HG02840 (cell line): ENCODE measurements at regions not wholly inside any gene's neighbourhood (a gene's known extent, or its start where the extent isn't known, plus 50 kb on each side); places are given as distances from the start of the nearest gene placed in this dataset.
"Not testable (repeated sequence)": the region's sequence is repeated elsewhere in the genome, so short reads cannot be mapped to it uniquely, and the experiment has no call there.

Source experiments
- ATAC-seq: cut with Tn5 transposase; IDR thresholded peaks from one replicate; pipeline ENCODE4 v1.9.1; 2021; ENCODE audit warnings: mild to moderate bottlenecking, moderate library complexity, moderate number of reproducible peaks; ENCODE audit not compliant: unreplicated experiment, low FRiP score

DNA sequence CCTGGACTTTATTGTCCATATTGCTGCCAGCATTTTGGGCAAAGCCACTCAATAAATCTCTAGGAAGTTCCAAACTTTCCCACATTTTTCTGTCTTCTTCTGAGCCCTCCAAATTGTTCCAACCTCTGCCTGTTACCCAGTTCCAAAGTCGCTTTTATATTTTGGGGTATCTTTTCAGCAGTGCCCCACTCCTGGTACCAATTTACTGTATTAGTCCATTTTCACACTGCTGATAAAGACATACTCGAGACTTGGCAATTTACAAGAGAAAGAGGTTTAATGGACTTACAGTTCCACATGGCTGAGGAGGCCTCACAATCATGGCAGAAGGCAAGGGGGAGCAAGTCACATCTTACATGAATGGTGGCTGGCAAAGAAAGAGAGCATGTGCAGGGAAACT is 53.4 kb downstream of the AHSP start:
- not testable (repeated sequence) for ATAC-seq

- not testable (repeated sequence) for ATAC-seq
Observed at GRCh38 chr16:31601737-31602384, 74.2 kb downstream of the AHSP start.

DNA sequence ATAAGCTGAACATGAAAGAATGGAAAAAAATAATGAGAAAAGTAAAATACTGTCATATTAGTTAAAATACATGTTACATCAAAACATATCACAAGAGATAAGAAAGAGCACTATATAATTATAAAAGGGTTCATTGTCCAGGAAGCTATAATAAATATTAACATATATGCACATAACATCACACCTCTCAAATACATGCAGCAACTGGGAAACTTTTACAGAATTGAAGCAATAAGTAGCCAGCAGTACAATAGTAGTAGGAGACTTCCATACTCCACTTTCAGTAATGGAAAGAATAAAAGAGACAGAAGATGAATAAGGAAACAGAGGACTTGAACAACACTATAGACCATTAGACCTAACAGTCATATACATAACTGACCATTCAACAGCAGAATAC is 90.4 kb downstream of the AHSP start:
- ATAC-seq: no peak

GRCh38 chr16:31636433-31636832 is 108.7 kb downstream of the AHSP start:
- ATAC-seq: no peak

- no peak for ATAC-seq
Observed at GRCh38 chr16:31641279-31641678, 113.6 kb downstream of the AHSP start.

DNA sequence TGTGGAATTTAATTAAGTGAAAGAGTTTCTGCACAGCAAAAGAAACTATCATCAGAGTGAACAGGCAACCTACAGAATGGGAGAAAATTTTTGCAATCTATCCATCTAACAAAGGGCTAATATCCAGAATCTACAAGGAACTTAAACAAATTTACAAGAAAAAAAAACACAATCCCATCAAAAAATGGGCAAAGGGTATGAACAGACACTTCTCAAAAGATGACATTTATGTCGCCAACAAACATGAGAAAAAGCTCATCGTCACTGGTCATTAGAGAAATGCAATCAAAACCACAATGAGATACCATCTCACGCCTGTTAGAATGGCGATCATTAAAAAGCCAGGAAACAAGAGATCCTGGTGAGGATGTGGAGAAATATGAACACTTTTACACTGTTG is 128.0 kb downstream of the AHSP start:
- not testable (repeated sequence) for ATAC-seq

DNA sequence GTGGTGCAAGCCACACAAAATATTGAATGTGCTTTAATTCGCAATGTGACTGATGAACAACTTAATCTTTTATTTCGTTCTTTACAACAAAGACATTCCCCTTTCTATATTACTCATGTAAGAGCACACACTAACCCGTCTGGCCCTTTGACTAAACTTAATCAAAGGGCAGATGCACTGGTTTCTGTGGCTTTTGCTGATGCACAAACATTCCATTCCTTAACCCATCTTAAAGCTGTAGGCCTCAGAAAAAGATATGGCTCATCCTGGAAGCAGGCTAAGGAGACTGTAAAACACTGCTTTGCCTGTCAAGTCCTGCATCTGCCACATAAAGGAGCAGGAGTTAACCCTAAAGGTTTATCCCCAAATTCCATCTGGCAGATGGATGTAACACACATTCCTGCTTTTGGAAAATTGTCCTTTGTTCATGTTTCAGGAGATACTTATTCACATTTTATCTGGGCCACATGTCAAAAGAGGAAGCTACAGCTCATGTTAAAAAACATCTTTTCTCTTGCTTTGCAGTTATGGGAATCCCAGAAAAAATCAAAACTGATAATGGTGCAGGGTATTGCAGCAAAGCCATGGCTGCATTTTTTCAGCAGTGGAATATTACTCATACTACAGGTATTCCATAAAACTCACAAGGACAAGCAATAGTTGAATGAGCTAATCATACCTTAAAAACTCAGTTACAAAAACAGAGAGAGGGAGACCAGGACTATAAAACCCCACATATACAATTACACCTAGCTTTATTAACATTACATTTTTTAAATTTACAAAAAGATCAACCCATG is 137.2 kb downstream of the AHSP start:
- no peak for ATAC-seq

DNA sequence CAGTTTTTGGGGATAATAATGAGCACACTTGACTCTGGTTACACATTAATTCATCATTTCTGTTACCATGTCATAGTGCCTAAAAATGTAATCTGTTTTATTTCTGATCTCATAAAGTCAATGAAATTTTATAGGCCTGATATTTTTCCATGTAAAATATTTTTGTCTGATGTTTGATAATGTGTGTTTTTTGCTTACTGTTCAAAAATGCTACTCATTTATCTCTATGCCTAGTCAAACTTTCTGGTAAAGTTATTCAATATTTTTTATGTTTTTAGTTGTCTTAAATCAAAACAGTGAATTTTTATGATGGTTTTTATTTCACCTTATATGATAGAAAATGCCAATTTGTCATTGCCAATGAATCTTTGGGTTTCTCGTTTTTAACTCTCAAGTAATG is 147.0 kb downstream of the AHSP start:
- no peak for ATAC-seq

- no peak for ATAC-seq
Observed at GRCh38 chr16:31676731-31677130, 149.0 kb downstream of the AHSP start.

GRCh38 chr16:31678649-31679325 is 151.1 kb downstream of the AHSP start:
- ATAC-seq: no peak

DNA sequence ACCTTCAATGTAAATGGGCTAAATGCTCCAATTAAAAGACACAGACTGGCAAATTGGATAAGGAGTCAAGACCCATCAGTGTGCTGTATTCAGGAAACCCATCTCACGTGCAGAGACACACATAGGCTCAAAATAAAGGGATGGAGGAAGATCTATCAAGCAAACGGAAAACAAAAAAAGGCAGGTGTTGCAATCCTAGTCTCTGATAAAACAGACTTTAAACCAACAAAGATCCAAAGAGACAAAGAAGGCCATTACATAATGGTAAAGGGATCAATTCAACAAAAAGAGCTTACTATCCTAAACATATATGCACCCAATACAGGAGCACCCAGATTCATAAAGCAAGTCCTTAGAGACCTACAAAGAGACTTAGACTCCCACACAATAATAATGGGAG is 161.6 kb downstream of the AHSP start:
- not testable (repeated sequence) for ATAC-seq

GRCh38 chr16:31692338-31692737 is 164.6 kb downstream of the AHSP start:
- ATAC-seq: not testable (repeated sequence)

DNA sequence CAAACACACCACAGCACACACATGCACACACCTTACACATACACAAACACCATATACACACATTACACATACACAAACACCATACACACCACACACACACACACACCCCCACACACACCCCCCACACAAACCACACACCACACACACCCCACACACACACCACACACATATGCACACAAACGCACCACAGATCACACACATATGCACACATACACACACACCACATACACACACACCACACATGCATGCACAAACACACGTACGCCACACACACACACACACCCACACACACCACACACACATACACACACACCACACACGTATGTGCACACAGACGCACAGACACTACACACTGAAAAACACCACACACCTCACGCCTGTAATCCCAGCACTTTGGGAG is 166.0 kb downstream of the AHSP start:
- no peak for ATAC-seq

DNA sequence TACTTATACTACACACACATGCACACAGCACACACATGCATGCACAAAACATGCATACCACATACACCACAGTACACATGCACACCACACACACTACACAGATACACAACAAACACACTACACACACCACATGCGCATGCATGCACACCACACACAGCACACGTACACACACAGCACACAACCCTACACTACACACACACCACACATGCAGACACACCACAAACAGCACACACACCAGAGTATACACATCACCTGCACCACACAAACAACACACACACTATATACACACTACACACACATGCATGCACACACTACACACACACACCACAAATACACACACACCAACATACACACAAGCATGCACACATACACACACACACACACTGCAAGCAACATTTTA is 166.8 kb downstream of the AHSP start:
- no peak for ATAC-seq

DNA sequence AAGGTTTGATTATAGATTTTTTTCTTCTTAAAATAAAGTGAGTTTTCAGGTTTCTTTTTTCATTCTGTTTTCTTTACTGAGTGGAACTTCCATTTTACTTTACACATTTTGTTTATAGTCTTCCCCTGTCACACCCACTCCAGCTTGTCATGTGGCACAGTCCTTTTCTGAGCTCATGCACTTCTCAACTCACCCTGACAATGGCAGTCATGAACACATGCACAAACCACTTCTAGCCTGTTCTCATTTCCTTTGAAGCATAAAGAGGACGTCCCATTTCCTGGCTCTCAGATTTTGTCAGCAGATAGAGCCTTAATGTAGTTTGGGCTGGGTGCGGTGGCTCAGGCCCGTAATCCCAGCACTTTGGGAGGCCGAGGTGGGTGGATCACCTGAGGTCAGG is 168.0 kb downstream of the AHSP start:
- no peak for ATAC-seq

GRCh38 chr16:31696968-31697743 is 169.5 kb downstream of the AHSP start:
- no peak for ATAC-seq

- no peak for ATAC-seq
Observed at GRCh38 chr16:31697744-31698125, 170.0 kb downstream of the AHSP start.

DNA sequence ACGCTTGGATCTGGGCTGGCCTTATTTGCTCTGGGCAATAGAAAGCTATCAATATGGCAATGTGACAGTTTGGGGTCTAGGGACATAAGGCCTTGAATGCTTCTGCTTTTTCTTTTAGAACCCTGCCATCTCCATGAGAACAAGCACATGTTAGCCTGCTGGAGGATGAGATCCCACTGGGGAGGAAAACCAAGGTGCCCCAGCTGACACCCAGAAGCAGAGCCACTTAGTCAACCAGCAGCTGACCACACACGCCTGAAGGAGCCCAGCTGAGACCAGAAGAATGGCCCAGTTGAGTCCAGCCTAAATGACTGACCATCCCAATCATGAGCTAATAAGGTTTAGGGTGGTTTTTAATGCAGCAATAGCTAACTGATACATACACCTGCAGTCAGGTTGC is 171.2 kb downstream of the AHSP start:
- ATAC-seq: no peak

DNA sequence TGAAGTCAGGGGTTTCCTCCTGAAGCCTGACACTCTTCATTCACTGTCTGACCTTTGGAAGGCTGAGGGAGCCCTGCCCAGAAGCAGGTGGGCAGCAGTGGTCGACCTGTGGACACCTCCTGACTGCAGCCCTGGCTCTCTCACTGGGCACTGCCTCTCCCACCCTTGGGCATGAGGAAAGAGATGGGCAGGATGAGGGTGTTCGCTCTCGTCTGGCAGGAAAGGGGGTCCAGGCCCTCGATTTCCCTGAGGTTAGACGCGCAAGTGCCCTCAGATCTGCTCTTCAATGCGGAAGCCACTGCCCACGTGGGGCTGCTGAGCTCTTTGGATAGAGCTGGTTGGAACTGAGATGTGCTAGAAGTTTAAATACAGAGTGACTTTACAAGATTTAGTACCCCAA is 171.9 kb downstream of the AHSP start:
- ATAC-seq: no peak

DNA sequence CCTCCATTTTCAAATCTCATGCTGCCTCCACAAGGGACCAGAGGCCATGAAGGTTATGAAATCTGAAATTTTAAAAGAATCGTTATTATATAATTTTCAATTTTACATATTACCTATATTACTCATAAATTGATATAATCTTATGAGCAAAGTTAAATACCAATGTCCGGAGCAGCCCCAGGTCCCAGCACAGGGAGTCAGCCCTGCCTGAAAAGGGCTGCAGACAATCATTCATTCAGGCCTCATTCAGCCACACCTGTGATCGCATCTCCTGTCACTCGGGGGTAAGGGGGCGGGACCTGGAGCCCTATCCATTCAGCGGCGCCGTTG is 172.5 kb downstream of the AHSP start:
- no peak for ATAC-seq
